DND-41 (cell line): ENCODE measurements at regions not wholly inside any gene's neighbourhood (a gene's known extent, or its start where the extent isn't known, plus 50 kb on each side); places are given as distances from the start of the nearest gene placed in this dataset.

Experiments used
- ATAC-seq: fragments of 200-7000 bp; cut with Tn5 transposase; 3 replicates; pipeline ENCODE4 v1.9.1; 2021; ENCODE audit warnings: low read depth; ENCODE audit not compliant: insufficient read depth
- DNase-seq: peaks from one replicate; pipeline ENCODE4 v3.0.0-alpha.2; 2020
- H2AFZ ChIP-seq: 2 replicates; pipeline ENCODE4 v1.6.0; 2012; ENCODE audit warnings: low read depth, low read length
- H3K27ac ChIP-seq: 2 replicates; pipeline ENCODE4 v1.5.1; 2012; ENCODE audit warnings: low read length, inconsistent platforms
- H3K27me3 ChIP-seq: fragments of 200-600 bp; sonication (generic); 2 replicates; pipeline ENCODE4 v1.6.0; 2012; ENCODE audit warnings: low read length, mild to moderate bottlenecking, inconsistent platforms; ENCODE audit not compliant: insufficient read depth, poor library complexity
- H3K36me3 ChIP-seq: 2 replicates; pipeline ENCODE4 v1.5.1; 2012; ENCODE audit warnings: low read length, inconsistent platforms; ENCODE audit not compliant: insufficient read depth
- H3K4me1 ChIP-seq: 2 replicates; pipeline ENCODE4 v1.5.1; 2012; ENCODE audit warnings: mild to moderate bottlenecking, low read length; ENCODE audit not compliant: insufficient read depth
- H3K4me2 ChIP-seq: 2 replicates; pipeline ENCODE4 v1.6.0; 2012; ENCODE audit warnings: mild to moderate bottlenecking, moderate library complexity, low read length, inconsistent platforms; ENCODE audit not compliant: insufficient read depth
- H3K4me3 ChIP-seq, 2 experiments: fragments of 200-600 bp in 1 of 2; shearing (Covaris generic) in 1 of 2; 2 replicates each; pipeline ENCODE4 v1.5.1; 2012 to 2016; ENCODE audit warnings: inconsistent platforms in 2 of 2, low read length in 2 of 2, mild to moderate bottlenecking in 2 of 2, low read depth in 1 of 2, moderate library complexity in 1 of 2
- H3K79me2 ChIP-seq: 2 replicates; pipeline ENCODE4 v1.6.0; 2012; ENCODE audit warnings: low read length, inconsistent platforms; ENCODE audit not compliant: insufficient read depth
- H3K9ac ChIP-seq: 2 replicates; pipeline ENCODE4 v1.6.0; 2012; ENCODE audit warnings: low read depth, mild to moderate bottlenecking, inconsistent platforms, low read length, moderate library complexity
- H3K9me3 ChIP-seq: 2 replicates; pipeline ENCODE4 v1.5.1; 2012; ENCODE audit warnings: low read length, moderate library complexity, mild to moderate bottlenecking, inconsistent platforms; ENCODE audit not compliant: insufficient read depth, severe bottlenecking
- H4K20me1 ChIP-seq: 2 replicates; pipeline ENCODE4 v1.6.0; 2012; ENCODE audit warnings: low read length; ENCODE audit not compliant: insufficient read depth
- EZH2 ChIP-seq: IDR thresholded peaks from 3 replicates; pipeline ENCODE4 v1.6.1; 2012; ENCODE audit warnings: borderline replicate concordance, low read depth, mild to moderate bottlenecking, moderate library complexity, low read length, inconsistent platforms; ENCODE audit not compliant: severe bottlenecking
- TF ChIP-seq, protein P1 (sequence below): IDR thresholded peaks from 2 replicates; pipeline ENCODE4 v1.5.1; 2012; ENCODE audit warnings: borderline replicate concordance, low read length, moderate library complexity, mild to moderate bottlenecking; ENCODE audit not compliant: poor library complexity, severe bottlenecking; ENCODE audit errors: extremely low read depth

DNA sequence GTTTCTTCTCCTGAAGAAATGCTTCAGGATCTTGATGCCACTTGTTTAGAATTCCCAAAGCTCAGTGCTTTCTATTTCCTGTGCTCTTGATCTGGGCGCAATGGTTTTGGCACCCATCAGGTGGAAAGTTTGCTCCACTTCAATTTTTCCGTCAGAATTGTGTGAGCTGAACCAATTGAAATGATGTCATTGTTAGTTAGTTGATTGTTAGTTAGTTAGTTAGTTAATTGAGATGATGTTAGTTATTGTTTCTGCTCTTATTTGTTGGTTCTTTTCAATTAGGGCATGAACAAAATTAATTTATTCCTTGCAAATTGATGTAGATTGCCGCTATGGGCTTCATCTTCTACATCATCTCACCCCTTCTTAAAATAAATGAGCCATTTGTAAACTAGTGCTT is 252.6 kb downstream of the BAMBI start:
- no peaks in the 10 kb centered on the region for H3K79me2 ChIP-seq
- H3K27me3 ChIP-seq = no peaks in the 10 kb centered on the region
- no peak overlapping the region for H3K4me2 ChIP-seq
- H3K9me3 ChIP-seq = no peaks in the 10 kb centered on the region
- H2AFZ ChIP-seq = no peak overlapping the region
- H3K9ac ChIP-seq = no peak overlapping the region
- H3K36me3 ChIP-seq = no peaks in the 10 kb centered on the region
- H3K4me3 ChIP-seq = no peak overlapping the region
- TF ChIP-seq, protein P1, sequence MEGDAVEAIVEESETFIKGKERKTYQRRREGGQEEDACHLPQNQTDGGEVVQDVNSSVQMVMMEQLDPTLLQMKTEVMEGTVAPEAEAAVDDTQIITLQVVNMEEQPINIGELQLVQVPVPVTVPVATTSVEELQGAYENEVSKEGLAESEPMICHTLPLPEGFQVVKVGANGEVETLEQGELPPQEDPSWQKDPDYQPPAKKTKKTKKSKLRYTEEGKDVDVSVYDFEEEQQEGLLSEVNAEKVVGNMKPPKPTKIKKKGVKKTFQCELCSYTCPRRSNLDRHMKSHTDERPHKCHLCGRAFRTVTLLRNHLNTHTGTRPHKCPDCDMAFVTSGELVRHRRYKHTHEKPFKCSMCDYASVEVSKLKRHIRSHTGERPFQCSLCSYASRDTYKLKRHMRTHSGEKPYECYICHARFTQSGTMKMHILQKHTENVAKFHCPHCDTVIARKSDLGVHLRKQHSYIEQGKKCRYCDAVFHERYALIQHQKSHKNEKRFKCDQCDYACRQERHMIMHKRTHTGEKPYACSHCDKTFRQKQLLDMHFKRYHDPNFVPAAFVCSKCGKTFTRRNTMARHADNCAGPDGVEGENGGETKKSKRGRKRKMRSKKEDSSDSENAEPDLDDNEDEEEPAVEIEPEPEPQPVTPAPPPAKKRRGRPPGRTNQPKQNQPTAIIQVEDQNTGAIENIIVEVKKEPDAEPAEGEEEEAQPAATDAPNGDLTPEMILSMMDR = no peak
- no peak for TF ChIP-seq EZH2
- no peak for DNase-seq
- H3K27ac ChIP-seq = no peak overlapping the region
- ATAC-seq = no peak
- no peaks in the 10 kb centered on the region for H3K4me1 ChIP-seq
- no peaks in the 10 kb centered on the region for H4K20me1 ChIP-seq

DNA sequence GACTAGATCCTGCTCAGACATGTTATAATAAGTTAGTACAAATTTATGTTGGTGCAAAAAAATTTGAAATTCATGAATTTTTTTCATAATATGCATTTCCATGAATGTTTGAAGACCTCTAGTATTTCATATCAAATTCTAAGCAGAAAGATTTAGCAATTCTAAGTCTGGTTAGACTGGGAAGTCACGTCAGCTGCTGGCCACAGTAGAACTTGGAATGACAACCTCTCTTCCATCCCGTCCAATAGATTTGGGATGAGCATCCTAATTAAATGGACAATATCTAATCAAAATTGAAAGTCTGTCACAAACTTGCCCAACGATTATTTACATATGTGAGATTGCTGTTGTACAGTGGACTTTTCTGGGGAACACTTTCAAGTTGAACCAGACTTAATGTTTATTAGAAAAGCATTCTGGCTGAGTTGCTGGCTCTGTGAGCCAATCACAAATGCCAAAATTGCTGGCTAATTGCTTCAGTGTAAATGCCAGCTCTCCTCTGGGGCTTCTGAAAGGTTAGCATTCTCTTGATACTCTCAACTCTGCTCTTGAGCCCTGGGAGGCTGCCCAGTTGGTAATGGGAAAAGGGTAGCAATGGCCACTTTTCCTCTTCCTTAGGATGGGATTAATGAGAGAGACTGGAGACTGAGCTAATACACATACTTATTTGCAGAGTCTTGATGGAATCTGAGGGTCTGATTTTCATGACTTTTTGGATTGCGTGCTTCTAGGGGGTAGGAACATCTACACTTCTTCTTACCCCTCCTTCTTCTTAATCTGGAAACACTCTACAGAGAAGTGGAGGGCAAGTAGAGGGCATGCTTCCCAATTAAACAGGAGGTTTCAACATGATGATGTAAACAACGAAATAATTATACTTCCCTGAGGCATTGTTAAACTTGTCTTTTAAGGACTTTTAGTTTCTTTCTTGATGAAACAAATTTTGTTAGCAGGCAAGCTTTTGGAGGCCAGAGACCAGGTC is 253.5 kb downstream of the BAMBI start:
- no peak for DNase-seq
- TF ChIP-seq, protein P1 = no peak
- no peak for TF ChIP-seq EZH2
- Histone ChIP-seq H4K20me1 (no peaks in the 10 kb centered on the region), H3K27ac (no peak overlapping the region), H3K79me2 (no peaks in the 10 kb centered on the region), H2AFZ (no peak overlapping the region), H3K9me3 (no peaks in the 10 kb centered on the region), H3K4me3 (no peak overlapping the region), H3K4me2 (no peak overlapping the region), H3K27me3 (no peaks in the 10 kb centered on the region), H3K36me3 (no peaks in the 10 kb centered on the region), H3K4me1 (no peaks in the 10 kb centered on the region), H3K9ac (no peak overlapping the region)
- no peak for ATAC-seq

DNA sequence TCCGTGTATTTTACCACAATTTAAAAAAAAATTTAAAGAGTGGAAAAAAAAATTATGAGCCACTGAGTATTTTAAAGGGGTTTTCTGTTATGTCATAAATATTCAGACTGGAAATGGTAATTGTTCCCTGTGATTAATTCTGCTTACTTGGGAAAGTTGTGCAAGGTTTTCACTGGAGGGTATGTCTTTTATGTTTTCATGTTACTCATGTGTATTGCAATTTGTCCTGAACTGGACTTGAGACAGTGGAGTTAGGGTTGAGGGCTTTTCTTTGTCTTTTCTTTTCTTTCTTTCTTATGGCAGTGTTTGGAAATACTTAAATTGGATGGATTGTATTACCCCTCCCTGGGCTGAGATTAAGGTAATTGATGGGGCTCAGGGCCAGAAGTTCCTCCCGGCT is 257.7 kb downstream of the BAMBI start:
- no peaks in the 10 kb centered on the region for H4K20me1 ChIP-seq
- no peaks in the 10 kb centered on the region for H3K4me1 ChIP-seq
- H2AFZ ChIP-seq = no peak overlapping the region
- no peak for DNase-seq
- H3K4me2 ChIP-seq = no peak overlapping the region
- H3K4me3 ChIP-seq = no peak overlapping the region
- H3K9me3 ChIP-seq = no peaks in the 10 kb centered on the region
- no peak overlapping the region for H3K9ac ChIP-seq
- no peak overlapping the region for H3K27ac ChIP-seq
- no peak for TF ChIP-seq EZH2
- TF ChIP-seq, protein P1 = no peak
- no peak for ATAC-seq
- H3K27me3 ChIP-seq = no peaks in the 10 kb centered on the region
- H3K36me3 ChIP-seq = no peaks in the 10 kb centered on the region
- H3K79me2 ChIP-seq = no peaks in the 10 kb centered on the region
